ENCODE measurements at regions not wholly inside any gene's neighbourhood (a gene's known extent, or its start where the extent isn't known, plus 50 kb on each side); places are given as distances from the start of the nearest gene placed in this dataset.
"Not testable (repeated sequence)": the region's sequence is repeated elsewhere in the genome, so short reads cannot be mapped to it uniquely, and the experiment has no call there.

- no peak for DNase-seq
Observed at GRCh38 chr5:135176991-135177390, 143.0 kb upstream of the PITX1 start.

GRCh38 chr5:135174315-135175096 is 140.5 kb upstream of the PITX1 start:
- no peak for DNase-seq

DNA sequence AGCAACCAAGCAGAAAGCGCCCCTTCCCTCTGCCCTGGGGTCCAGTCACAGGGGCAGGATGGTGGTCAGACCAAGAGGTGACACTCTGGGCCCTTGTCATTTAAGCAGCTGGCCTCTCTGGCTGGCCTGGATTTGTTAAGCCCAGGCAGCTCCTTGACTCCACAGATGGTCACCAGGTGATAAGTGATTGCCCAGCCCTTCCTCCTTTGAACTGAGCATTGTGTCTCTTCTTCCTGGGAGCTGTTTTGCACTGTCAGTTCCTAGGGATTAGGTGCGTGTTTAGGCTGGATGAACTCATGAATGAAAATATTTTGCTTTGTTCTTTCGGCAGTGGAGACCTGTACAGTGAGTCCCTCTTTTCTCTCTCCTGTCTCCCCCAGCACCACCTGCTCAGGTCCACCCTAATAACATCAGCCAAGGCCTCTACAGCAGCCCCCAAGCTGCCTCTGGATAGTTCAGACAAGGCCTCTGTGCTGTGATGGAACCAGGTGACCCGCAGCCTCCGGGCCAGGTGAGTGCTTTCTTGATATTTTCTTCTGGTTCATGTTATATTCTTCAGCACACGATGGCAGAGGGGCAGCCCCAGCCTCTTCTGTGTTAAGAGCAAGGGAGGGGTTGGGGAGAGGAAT is 139.7 kb upstream of the PITX1 start:
- no peak for DNase-seq

- no peak for DNase-seq
Observed at GRCh38 chr5:135172718-135173117, 138.7 kb upstream of the PITX1 start.

GRCh38 chr5:135171336-135171735 is 137.3 kb upstream of the PITX1 start:
- DNase-seq = no peak

DNA sequence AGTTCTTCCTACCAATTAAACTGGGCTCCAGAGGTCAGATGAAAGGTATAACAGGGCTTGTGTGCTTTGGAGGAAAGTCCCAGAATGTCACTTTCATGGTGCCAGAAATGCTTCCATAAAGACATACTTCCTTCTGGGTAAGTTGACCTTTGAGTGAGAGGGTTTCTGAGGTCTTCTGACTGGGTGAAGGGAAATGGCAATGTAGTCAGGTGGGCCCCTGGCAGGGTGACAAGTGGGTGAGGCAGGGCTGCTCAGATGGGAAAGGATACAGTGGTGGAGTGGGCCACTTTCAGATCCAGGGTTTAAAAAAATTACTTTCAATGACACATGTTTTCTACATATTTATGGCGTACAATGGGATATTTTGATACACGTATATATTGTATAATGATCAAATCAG is 136.5 kb upstream of the PITX1 start:
- no peak for DNase-seq

DNA sequence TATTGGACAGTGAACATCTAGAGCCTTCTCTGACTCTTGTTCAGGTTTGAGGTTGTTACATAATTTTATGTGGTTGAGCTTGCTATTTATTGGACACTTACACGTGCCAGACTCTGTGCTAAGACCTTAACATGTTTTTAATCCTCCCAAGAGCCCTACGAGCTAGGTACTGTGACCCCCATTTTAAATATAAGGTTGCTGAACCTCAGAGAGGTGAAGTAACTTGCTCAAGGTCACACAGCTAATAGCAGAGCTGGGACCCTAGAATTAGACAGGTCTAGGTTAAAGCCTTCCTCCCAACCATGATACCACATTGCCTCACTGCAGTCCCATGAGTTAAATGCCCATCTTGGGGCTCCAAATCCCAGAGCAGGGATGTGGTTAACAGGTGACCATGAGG is 135.7 kb upstream of the PITX1 start:
- no peak for DNase-seq

GRCh38 chr5:135167634-135168033 is 133.6 kb upstream of the PITX1 start:
- no peak for DNase-seq

DNA sequence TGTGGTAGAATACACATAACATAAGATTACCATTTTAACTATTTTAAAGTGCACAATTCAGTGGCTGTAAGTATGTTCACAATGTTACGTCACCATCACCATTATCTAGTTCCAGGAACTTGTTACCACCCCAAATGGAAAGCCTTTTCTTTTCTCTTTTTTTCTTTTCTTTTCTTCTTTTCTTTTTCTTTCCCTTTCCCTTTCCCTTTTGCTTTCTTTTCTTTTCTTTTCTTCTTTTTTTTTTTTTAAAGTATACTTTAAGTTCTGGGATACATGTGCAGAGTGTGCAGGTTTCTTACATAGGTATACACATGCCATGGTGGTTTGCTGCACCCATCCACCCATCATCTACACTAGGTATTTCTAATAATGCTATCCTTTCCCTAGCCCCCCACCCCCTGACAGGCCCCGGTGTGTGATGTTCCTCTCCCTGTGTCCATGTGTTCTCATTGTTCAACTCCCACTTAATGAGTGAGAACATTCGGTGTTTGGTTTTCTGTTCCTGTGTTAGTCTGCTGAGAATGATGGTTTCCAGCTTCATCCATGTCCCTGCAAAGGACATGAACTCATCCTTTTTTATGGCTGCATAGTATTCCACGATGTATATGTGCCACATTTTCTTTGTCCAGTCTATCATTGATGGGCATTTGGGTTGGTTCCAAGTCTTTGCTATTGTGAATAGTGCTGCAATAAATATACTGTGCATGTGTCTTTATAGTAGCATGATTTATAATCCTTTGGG is 131.0 kb upstream of the PITX1 start:
- not testable (repeated sequence) for DNase-seq

GRCh38 chr5:135163964-135164363 is 129.9 kb upstream of the PITX1 start:
- DNase-seq = no peak

GRCh38 chr5:135163391-135163790 is 129.4 kb upstream of the PITX1 start:
- DNase-seq = no peak

GRCh38 chr5:135162661-135163265 is 128.7 kb upstream of the PITX1 start:
- no peak for DNase-seq

DNA sequence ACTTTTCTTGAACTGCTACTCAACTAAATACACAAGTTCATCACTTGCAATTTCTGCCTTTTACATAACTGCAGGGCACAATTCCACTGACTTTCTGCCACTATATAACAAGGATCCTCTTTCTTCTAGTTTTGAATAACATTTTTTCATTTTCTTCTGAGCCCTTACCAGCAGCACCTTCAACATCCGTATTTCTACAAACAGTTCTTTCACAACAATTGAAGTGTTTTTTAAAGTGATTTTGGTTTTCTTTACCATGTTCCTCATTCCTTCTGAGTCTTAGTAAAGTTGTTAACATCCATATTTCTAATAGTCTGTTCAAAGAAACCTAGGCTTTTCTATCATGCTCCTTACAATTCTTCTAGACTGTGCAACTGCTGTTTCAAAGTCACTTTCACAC is 127.2 kb upstream of the PITX1 start:
- DNase-seq = no peak

DNA sequence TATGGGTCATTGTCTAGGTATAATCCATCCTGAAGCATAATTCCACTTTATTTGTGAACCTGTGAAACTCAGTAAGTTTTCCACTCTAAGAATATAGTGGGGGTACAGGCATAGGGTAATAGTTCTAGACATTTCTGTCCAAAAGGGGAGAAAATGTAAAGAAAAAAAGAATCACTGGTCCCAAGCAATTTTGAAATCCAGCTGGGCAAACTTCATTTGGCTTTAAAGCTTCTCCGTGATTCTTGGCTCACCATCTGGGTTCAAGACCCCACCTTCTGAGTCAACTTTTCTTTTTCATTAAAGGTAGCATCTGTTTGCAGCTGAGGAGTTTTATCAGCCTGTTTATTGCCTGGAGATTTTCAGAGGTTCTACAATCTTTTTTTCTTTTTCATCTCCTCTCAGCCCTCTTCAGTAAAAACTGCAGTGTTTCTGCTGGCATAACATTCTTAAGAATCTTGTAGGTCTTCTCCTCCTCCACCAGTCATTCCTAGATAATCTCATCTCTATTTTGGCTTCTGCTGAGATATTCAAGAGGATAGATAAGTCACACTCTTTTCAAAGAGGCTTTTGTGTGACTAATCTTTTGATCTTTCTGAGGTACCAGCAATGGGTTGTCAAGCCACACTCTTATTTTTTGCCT is 126.1 kb upstream of the PITX1 start:
- no peak for DNase-seq

DNA sequence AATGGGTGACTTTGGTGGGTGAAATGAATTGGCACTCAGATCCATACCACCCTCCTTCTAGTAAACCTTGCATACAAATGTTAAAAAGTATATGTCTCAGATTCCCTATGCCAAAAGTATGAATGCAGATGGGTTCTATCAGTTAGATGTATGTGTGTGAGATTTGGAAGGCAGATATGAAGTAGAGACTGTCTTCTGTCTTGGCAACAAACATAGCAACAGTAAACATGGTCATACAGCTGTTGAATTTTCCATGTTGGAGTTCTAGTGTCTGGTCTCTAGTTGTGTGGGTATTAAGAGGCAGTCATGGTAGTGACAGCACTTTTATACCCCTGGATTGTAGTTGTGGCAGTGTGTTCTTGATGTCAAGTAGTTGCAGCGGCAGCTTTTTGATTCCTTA is 125.6 kb upstream of the PITX1 start:
- no peak for DNase-seq

- no peak for DNase-seq
Observed at GRCh38 chr5:135158982-135159381, 125.0 kb upstream of the PITX1 start.

GRCh38 chr5:135158314-135158697 is 124.3 kb upstream of the PITX1 start:
- no peak for DNase-seq

GRCh38 chr5:135157421-135158313 is 123.6 kb upstream of the PITX1 start:
- DNase-seq = no peak

GRCh38 chr5:135156715-135157404 is 122.8 kb upstream of the PITX1 start:
- no peak for DNase-seq

DNA sequence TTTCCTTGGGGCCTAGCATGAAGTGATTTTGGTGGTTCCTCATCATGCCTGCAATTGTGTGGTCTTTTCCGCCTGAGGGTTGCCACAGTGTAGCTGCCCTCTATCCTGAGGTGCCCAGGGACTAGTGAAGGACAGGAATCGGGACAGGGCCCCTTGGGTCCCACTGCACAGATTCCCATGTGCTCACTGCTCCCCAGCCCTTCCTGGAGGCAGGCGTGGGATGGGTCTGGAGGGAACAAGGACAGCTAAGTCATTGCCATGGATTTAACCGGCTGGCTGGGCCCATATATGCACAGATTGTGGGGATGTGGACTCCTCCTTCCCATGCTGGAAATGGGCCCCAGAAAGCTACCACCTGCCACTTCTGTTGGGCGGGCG is 122.3 kb upstream of the PITX1 start:
- no peak for DNase-seq

- no peak for DNase-seq
Observed at GRCh38 chr5:135155616-135156214, 121.7 kb upstream of the PITX1 start.
